AML-193 (cell line): ENCODE measurements at regions not wholly inside any gene's neighbourhood (a gene's known extent, or its start where the extent isn't known, plus 50 kb on each side); places are given as distances from the start of the nearest gene placed in this dataset.
A peak's percentile ranks its signal among the peaks of the same experiment; 100 is the strongest.
"Not testable (repeated sequence)": the region's sequence is repeated elsewhere in the genome, so short reads cannot be mapped to it uniquely, and the experiment has no call there.

Experiments
- DNase-seq, 2 experiments: peaks; one replicate each; lab custom pipeline; 2025; lab: John Stamatoyannopoulos, UW

DNA sequence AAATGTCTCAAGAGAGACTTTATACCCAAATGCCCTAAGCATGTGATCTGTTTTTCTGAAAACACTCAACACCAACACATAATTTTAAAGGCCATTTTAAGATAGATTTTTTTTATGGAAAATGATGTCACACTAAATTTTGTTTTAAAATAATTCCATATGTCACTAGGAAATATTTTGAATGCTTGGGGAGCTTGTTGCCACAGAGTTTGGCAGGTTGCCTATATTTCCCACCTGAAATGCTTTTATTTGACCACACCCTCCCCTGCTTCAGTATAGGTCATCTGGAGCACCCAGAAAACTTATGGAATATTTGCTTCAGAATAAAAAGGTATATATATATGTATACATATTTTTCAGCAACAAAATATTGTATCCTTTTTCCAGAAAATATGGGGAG, 180.0 kb upstream of the ANK3 start:
- DNase-seq, result no peak

- DNase-seq, result no peak
Measured at GRCh38 chr10:60566096-60566495, 176.4 kb upstream of the ANK3 start.

- DNase-seq, result no peak
Measured at GRCh38 chr10:60565492-60565891, 175.8 kb upstream of the ANK3 start.

DNA sequence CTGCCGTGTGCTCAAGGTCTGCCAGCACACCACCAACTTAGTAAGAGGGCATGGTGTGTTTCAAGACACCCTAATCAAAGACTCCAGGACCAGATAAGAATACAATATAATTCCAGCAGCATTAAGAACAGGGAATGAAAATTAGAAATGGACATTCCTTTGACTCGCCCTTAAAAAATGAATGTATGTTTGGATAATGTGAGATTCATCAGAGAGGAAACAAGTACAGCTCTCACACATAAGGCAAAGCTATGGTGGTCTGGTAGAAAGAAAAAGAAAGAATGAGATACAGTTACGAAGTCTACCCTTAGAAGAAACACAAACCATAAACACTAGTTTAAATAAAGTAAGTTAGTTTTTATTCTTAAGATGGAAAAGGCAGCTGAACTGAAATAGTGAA, 174.8 kb upstream of the ANK3 start:
- no peak for DNase-seq

GRCh38 chr10:60560451-60560850, 170.8 kb upstream of the ANK3 start:
- DNase-seq, result no peak

GRCh38 chr10:60555700-60556099, 166.0 kb upstream of the ANK3 start:
- no peak for DNase-seq

DNA sequence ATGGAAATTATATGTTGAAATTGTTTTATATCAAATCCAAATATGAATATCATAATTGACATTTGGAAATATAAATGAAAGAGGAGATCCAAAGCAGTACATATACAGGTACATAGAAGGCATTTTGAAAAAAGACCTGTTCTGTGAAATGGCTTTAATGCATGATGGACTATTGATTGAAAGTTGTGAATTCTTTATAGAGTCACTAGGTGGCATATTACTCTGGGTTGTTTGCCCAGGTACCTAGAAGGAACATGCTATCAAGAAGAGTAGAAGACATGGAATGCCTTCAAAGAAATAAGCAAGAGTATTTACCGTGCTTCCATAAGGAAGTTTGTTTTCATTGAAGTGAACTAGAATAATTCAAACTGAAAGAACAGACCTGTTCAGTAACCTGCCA, 160.0 kb upstream of the ANK3 start:
- peak; percentile 20 to 45 for DNase-seq

DNA sequence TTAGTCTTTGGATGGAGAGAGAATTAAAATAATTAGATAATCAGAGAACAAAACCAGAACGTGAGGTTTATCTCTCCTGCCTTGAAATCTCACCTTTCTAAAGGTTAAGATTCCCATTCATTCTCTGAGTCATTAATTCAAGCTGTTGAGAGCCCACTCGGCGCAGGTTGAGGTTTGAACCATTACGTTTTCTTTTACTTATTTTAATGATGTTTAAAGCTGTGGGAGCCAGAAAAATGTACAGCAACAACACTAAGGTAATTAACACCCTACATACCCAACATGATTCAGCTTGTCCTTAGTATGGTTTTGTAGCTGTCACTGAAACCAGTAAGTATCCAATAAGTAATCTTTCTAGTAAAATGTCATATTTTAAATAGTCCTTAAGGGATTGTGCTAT, 153.0 kb upstream of the ANK3 start:
- no peak for DNase-seq

- DNase-seq, result no peak
Measured at GRCh38 chr10:60541451-60541850, 151.8 kb upstream of the ANK3 start.

- DNase-seq, result no peak
Measured at GRCh38 chr10:60537697-60538096, 148.0 kb upstream of the ANK3 start.

DNA sequence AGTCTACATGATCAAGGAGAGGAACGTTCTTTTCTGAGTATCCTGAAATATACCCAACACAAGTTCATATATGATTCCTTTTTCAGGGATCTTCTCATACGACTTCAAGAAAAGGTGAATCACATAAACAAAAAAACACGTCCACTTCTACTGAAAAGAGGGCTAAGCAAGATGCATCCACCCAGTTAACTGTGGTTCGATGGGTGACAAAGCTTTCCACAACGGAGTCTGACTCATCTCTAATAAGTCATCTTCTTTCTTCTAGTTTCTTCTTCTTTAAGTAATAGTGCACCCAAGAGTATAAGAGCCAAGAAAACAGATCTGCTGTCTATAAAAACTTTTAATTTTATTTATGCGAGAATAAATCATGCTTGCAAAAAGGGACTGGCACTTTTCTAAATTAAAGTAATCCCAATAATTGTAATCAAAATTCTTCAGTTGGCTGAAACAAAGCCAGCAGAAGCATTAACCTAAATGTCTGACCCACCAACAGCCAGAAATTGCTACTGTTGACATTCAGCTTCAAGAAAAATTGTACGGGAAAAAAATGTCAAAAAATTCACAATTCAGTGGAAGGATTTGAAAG, 146.9 kb upstream of the ANK3 start:
- no peak for DNase-seq

GRCh38 chr10:60535427-60535826, 145.8 kb upstream of the ANK3 start:
- DNase-seq, result no peak

GRCh38 chr10:60534761-60535389, 145.2 kb upstream of the ANK3 start:
- DNase-seq, result no peak

GRCh38 chr10:60532696-60533468, 143.2 kb upstream of the ANK3 start:
- no peak for DNase-seq

GRCh38 chr10:60531006-60531405, 141.3 kb upstream of the ANK3 start:
- DNase-seq, result no peak

DNA sequence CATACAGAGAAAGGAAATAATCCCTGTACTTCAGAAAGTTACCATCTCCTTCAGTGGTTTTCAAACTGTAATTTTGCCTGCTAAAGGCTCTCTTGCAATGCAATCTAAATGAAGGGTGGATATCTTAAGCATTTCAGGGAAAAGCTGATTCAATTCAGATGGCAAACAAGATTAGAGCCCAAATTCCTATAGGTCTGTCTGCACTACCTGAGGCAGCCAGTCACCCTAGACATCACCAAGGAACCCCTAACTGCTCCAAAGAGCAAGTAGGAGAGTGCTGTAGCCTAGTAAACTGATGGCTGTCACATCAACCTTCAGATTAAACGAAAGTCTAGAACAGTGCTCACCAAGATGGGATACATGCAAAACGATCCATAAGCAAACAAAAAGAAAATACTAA, 138.0 kb upstream of the ANK3 start:
- no peak for DNase-seq

DNA sequence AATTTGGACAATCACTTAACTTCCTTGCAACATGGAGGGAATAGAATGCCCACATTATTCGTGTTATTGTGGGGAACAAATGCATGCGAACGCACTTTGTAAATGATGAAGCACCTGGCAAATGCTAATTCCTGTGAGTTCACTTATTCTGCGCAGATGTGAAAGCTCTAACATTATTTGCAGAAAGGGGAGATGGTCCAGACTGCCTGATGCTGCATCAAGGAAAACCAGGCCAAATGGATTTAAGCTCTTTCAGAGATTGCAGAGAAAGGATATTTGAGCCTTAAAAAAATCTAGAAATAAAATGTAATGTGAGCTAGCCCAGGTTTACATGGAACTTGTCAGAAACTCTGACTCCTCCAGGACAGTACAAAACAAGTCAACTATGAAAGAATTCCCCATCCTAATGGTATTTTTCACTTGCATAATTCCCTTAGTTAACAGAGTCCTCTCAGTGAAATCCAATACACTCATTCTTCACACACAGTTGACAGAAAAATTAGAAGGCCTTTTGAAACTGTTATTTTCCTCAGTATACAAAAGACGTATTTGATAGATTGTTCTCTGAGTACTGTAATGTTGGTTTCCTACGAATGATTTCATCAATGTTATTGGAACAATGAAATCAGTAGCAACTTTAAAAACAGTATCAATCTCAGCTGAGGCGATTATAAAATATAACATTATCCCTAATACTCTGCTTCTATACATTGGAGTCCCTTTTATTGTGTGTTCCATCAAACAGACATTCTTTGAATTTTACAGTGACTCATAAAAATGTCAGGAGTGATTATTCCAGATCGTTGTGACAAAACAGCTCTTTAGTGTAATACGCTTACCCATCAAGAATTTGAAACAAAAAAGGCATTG, 136.3 kb upstream of the ANK3 start:
- no peak for DNase-seq

DNA sequence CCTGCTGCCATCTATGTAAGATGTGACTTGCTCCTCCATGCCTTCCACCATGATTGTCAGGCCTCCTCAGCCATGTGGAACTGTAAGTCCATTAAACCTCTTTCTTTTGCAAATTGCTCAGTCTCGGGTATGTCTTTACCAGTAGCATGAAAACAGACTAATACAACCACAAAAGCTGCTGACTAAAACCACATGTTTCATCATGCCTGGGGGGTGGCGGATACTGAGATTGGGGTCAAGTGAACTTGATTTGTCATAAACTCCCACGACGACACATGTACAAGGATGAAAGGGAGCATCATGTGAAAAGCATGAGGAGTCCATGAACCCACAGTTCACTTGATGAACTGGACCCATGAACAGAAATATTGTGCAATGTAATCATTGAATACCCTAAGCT, 134.9 kb upstream of the ANK3 start:
- no peak for DNase-seq

DNA sequence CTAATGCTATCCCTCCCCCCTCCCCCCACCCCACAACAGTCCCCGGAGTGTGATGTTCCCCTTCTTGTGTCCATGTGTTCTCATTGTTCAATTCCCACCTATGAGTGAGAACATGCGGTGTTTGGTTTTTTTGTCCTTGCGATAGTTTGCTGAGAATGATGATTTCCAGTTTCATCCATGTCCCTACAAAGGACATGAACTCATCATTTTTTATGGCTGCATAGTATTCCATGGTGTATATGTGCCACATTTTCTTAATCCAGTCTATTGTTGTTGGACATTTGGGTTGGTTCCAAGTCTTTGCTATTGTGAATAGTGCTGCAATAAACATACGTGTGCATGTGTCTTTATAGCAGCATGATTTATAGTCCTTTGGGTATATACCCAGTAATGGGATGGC, 133.7 kb upstream of the ANK3 start:
- DNase-seq, result not testable (repeated sequence)

DNA sequence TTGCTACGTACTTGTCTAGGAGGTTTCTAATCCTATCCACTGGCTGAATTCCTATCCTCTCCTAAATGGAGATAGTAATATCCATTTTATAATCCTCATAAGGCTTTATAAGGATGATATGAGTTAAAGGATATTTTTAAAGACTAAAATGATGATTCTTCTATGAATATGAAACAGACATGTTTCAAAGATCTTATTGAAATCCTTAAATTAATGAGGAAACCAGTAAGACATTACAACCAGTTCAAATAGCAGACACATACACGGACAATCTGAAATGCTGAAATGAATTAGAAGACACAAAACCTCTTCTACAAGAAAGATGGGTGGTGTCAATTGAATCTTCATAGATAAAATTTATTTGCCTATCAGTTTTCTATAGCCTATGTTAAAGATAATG, 132.9 kb upstream of the ANK3 start:
- DNase-seq, result no peak

GRCh38 chr10:60521974-60522405, 132.3 kb upstream of the ANK3 start:
- no peak for DNase-seq

- DNase-seq, result no peak
Measured at GRCh38 chr10:60518745-60519144, 129.1 kb upstream of the ANK3 start.

DNA sequence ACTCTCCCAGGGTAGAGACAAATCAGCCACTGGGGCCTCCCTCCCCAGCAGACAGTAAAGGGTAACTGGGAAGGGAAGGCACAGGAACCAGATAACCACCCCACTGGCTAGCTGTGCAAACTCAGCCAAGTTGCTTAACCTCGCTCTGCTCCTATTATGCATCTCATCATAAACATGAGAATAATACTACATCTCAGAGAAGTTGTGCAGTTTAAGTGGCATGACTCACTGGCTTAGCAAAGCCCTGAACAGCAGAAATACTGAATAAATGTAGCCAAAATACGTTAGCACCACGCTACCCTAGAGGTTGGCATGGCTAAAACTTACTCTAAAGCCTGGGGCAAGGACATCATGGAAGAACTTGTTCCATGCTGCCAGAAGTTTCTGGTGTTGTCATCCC, 128.1 kb upstream of the ANK3 start:
- DNase-seq, result no peak
